ENCODE measurements at regions not wholly inside any gene's neighbourhood (a gene's known extent, or its start where the extent isn't known, plus 50 kb on each side); places are given as distances from the start of the nearest gene placed in this dataset.

GRCh38 chr1:67589519-67590233 is 95.3 kb upstream of the GADD45A start:
- TF ChIP-seq CTCF (IDR thresholded peaks at IDR 0.05) (no peak), POLR2A (IDR thresholded peaks at IDR 0.05) (no peak)
